ENCODE measurements at regions not wholly inside any gene's neighbourhood (a gene's known extent, or its start where the extent isn't known, plus 50 kb on each side); places are given as distances from the start of the nearest gene placed in this dataset.

DNA sequence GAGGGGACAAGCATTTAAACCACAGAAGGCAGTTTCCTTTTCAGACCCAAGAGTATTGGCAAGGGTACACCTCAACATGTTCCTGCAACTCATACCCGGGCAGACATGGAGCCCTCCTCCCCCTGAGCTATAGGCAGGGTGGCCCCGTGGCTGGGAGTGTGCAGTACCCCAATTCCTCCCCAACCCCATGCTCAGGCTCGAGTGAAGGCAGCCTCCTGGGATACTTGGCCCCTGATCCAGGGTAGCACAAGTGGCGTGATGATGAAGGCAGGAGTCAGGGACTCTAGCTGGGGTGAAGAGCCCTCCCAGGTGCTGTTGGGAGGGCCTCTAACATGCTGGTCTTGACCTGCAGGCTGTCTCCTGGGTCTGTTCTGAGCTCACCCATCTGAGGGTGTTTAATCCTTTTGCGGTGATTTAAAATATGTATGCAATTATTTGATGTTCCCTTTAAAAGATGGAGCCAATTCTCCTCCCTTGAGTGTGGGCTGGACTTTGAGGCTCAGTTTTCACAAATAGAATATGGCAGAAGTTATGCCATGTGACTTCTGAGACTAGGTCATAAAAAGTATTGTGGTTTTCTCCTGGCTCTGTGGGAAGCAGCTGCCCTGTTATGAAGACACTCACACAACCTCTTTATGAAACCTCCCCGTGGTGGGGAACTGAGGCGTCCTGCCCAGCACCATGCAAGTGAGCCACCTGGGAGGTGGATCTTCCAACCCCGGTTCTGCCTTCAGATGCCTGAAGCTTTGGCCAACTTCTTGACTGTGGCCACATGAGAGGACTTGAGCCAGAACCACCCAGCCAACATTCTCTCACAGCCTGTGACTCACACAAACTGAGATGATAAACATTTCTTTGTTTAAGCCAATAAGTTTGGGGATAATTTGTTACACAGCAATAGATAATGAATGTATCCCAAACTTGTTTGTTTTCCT is 54.7 kb upstream of the NECTIN1 start:
- Histone ChIP-seq H3K79me2 (ENCODE audit: control insufficient read depth, insufficient read depth, low read length) (no peaks in the 10 kb centered on the region), H3K4me2 (ENCODE audit: control insufficient read depth, insufficient read depth) (no peak overlapping the region), H3K36me3 (ENCODE audit: control insufficient read depth in 2 of 2, insufficient read depth in 2 of 2, low read length in 1 of 2) (peaks cover 0 to 2% of the 10 kb centered on the region in 2 experiments; a peak in 2 of 4 replicates), H3K27me3 (replicated peaks in 1 of 2; ENCODE audit: control insufficient read depth in 2 of 2, insufficient read depth in 2 of 2, low read length in 1 of 2) (no peaks in the 10 kb centered on the region), H4K20me1 (ENCODE audit: control insufficient read depth, insufficient read depth) (no peaks in the 10 kb centered on the region), H3K27ac (ENCODE audit: control insufficient read depth, insufficient read depth) (no peak overlapping the region), H3K4me3 (no peak overlapping the region), H3K4me1 (ENCODE audit: control insufficient read depth, insufficient read depth, low read length) (peaks cover 13% of the 10 kb centered on the region), H2AFZ (ENCODE audit: control insufficient read depth, low read depth, low read length) (no peak overlapping the region), H3K9me3 (replicated peaks; ENCODE audit: control insufficient read depth, insufficient read depth, low read length) (peaks cover 4% of the 10 kb centered on the region), H3K9ac (ENCODE audit: control insufficient read depth, insufficient read depth, low read length) (no peak overlapping the region)
- in situ Hi-C loops (cut with MboI) = no loop called here
- ChIA-PET RAD21 (ENCODE audit: unreplicated experiment) (no interaction called here), SMC1A (ENCODE audit: uncharacterized antibody, unreplicated experiment) (interaction anchor here (0.6 to 1.2 kb wide), 3 partner anchors 24 to 56 kb away, joined by 3 to 5 read pairs (median 4); no protein-coding TSS in a partner anchor), CTCF (interaction anchor here (1.0 kb wide), 1 partner anchor 10 kb away, joined by 3 read pairs; no protein-coding TSS in a partner anchor), POLR2A (no interaction called here)
- ATAC-seq = no peak
- BruUV-seq (replicated peaks) = no TSS peak
- peak; percentile 44 for TF ChIP-seq RUNX3 (IDR thresholded peaks at IDR 0.05; ENCODE audit: low read length)
- no peak for TF ChIP-seq ZBED1 (IDR thresholded peaks at IDR 0.05; ENCODE audit: borderline replicate concordance)
- 47% methylated on average over 8 of the region's 8 CpGs for WGBS (ENCODE audit: insufficient coverage, insufficient replicate concordance, low lambda C conversion rate, missing lambda C conversion rate)
- no peak for FAIRE-seq
- DNase-seq (ENCODE audit: low read depth, low spot score) = no peak
- intact Hi-C loops (cut with micrococcal nuclease; ENCODE audit: unreplicated experiment) = no loop called here

- 28% methylated on average over 6 of the region's 6 CpGs for WGBS (ENCODE audit: insufficient coverage, insufficient replicate concordance, low lambda C conversion rate, missing lambda C conversion rate)
- Histone ChIP-seq H4K20me1 (ENCODE audit: control insufficient read depth, insufficient read depth) (no peaks in the 10 kb centered on the region), H3K4me1 (ENCODE audit: control insufficient read depth, insufficient read depth, low read length) (peaks cover 13% of the 10 kb centered on the region), H3K79me2 (ENCODE audit: control insufficient read depth, insufficient read depth, low read length) (no peaks in the 10 kb centered on the region), H2AFZ (ENCODE audit: control insufficient read depth, low read depth, low read length) (no peak overlapping the region), H3K36me3 (ENCODE audit: control insufficient read depth in 2 of 2, insufficient read depth in 2 of 2, low read length in 1 of 2) (peaks cover 0 to 2% of the 10 kb centered on the region in 2 experiments; a peak in 2 of 4 replicates), H3K4me3 (no peak overlapping the region), H3K4me2 (ENCODE audit: control insufficient read depth, insufficient read depth) (no peak overlapping the region), H3K27ac (ENCODE audit: control insufficient read depth, insufficient read depth) (no peak overlapping the region), H3K27me3 (replicated peaks in 1 of 2; ENCODE audit: control insufficient read depth in 2 of 2, insufficient read depth in 2 of 2, low read length in 1 of 2) (no peaks in the 10 kb centered on the region), H3K9me3 (replicated peaks; ENCODE audit: control insufficient read depth, insufficient read depth, low read length) (peaks cover 4% of the 10 kb centered on the region), H3K9ac (ENCODE audit: control insufficient read depth, insufficient read depth, low read length) (no peak overlapping the region)
- RAD21 ChIA-PET (ENCODE audit: unreplicated experiment) = no interaction called here
- no peak for ATAC-seq
- POLR2A ChIA-PET = interaction anchor here (0.5 kb wide), 1 partner anchor 36 kb away, joined by 3 read pairs; no protein-coding TSS in a partner anchor
- intact Hi-C loops (cut with micrococcal nuclease; ENCODE audit: unreplicated experiment) (no loop called here), in situ Hi-C loops (cut with MboI) (no loop called here)
- DNase-seq (ENCODE audit: low read depth, low spot score) = no peak
- no TSS peak for BruUV-seq (replicated peaks)
- CTCF ChIA-PET = interaction anchor here (1.2 kb wide), 1 partner anchor 32 kb away, joined by 4 read pairs; no protein-coding TSS in a partner anchor
- no peak for FAIRE-seq
- SMC1A ChIA-PET (ENCODE audit: uncharacterized antibody, unreplicated experiment) = interaction anchor here (0.6 kb wide), 1 partner anchor 22 kb away, joined by 3 read pairs; no protein-coding TSS in a partner anchor
- TF ChIP-seq, protein P1, sequence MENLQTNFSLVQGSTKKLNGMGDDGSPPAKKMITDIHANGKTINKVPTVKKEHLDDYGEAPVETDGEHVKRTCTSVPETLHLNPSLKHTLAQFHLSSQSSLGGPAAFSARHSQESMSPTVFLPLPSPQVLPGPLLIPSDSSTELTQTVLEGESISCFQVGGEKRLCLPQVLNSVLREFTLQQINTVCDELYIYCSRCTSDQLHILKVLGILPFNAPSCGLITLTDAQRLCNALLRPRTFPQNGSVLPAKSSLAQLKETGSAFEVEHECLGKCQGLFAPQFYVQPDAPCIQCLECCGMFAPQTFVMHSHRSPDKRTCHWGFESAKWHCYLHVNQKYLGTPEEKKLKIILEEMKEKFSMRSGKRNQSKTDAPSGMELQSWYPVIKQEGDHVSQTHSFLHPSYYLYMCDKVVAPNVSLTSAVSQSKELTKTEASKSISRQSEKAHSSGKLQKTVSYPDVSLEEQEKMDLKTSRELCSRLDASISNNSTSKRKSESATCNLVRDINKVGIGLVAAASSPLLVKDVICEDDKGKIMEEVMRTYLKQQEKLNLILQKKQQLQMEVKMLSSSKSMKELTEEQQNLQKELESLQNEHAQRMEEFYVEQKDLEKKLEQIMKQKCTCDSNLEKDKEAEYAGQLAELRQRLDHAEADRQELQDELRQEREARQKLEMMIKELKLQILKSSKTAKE (IDR thresholded peaks at IDR 0.05; ENCODE audit: low read depth, poor library complexity, severe bottlenecking) = no peak
- TF ChIP-seq MEF2A (IDR thresholded peaks at IDR 0.05; ENCODE audit: insufficient read depth, low read depth, low read length) = peak; percentile 91
- peak; percentile 45; the same call in 1 of the 2 replicates for TF ChIP-seq RUNX3 (IDR thresholded peaks at IDR 0.05; ENCODE audit: low read length)
- TF ChIP-seq POLR2AphosphoS2 (IDR thresholded peaks at IDR 0.05; ENCODE audit: low read depth, low read length) = no peak
- TF ChIP-seq, protein P2, sequence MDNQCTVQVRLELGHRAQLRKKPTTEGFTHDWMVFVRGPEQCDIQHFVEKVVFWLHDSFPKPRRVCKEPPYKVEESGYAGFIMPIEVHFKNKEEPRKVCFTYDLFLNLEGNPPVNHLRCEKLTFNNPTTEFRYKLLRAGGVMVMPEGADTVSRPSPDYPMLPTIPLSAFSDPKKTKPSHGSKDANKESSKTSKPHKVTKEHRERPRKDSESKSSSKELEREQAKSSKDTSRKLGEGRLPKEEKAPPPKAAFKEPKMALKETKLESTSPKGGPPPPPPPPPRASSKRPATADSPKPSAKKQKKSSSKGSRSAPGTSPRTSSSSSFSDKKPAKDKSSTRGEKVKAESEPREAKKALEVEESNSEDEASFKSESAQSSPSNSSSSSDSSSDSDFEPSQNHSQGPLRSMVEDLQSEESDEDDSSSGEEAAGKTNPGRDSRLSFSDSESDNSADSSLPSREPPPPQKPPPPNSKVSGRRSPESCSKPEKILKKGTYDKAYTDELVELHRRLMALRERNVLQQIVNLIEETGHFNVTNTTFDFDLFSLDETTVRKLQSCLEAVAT (IDR thresholded peaks at IDR 0.05) = no peak
- no peak for TF ChIP-seq EGR1 (IDR thresholded peaks at IDR 0.05; ENCODE audit: borderline replicate concordance in 1 of 2, low read depth in 2 of 2, low read length in 2 of 2)
- peak; percentile 65 for TF ChIP-seq MEF2B (IDR thresholded peaks at IDR 0.05; ENCODE audit: partially characterized antibody, poor library complexity, severe bottlenecking)
- TF ChIP-seq PBX3 (IDR thresholded peaks at IDR 0.05; ENCODE audit: insufficient replicate concordance, low read depth, low read length) = no peak
- no peak for TF ChIP-seq SIN3A (IDR thresholded peaks at IDR 0.05; ENCODE audit: low read depth, low read length)
Observed at GRCh38 chr11:119782739-119783072, 53.7 kb upstream of the NECTIN1 start.
